ENCODE measurements at regions not wholly inside any gene's neighbourhood (a gene's known extent, or its start where the extent isn't known, plus 50 kb on each side); places are given as distances from the start of the nearest gene placed in this dataset.
"Not testable (repeated sequence)": the region's sequence is repeated elsewhere in the genome, so short reads cannot be mapped to it uniquely, and the experiment has no call there.

DNA sequence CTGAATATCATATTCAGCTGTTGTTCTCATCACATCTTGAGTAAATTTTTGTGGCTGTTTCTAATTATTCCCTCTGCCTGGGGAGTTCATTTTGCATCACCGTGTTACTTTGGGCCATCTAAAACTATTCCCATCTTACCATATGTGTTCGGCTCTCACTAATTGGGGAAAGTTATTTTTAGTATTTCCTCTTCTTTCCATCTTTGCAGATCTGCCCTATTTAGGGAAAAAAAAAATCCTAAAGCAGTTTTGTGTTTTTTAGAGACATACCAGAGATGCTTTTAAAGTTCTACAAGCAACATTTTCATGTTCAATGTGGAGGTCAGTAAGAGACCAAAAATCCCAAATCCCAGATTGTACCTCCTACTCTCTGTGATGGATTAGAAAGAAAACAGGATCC is 111.3 kb upstream of the NDUFV2 start:
- intact Hi-C loops (cut with DNase I): no loop called here
- Histone ChIP-seq H3K36me3 (no peaks in the 10 kb centered on the region), H3K27ac (replicated peaks in 1 of 4) (no peak overlapping the region), H3K27me3 (no peaks in the 10 kb centered on the region), H3K4me3 (no peak overlapping the region), H3K9me3 (no peaks in the 10 kb centered on the region), H3K4me1 (peaks cover 0 to 23% (median 11%) of the 10 kb centered on the region in 4 donors)
- 64% methylated on average over 2 of the region's 2 CpGs for WGBS
- DNase-seq (ENCODE audit: extremely low spot score): no peak
- no peak for TF ChIP-seq POLR2AphosphoS5 (IDR thresholded peaks at IDR 0.05)
- TF ChIP-seq EP300 (IDR thresholded peaks at IDR 0.05): no peak
- TF ChIP-seq, protein P1, sequence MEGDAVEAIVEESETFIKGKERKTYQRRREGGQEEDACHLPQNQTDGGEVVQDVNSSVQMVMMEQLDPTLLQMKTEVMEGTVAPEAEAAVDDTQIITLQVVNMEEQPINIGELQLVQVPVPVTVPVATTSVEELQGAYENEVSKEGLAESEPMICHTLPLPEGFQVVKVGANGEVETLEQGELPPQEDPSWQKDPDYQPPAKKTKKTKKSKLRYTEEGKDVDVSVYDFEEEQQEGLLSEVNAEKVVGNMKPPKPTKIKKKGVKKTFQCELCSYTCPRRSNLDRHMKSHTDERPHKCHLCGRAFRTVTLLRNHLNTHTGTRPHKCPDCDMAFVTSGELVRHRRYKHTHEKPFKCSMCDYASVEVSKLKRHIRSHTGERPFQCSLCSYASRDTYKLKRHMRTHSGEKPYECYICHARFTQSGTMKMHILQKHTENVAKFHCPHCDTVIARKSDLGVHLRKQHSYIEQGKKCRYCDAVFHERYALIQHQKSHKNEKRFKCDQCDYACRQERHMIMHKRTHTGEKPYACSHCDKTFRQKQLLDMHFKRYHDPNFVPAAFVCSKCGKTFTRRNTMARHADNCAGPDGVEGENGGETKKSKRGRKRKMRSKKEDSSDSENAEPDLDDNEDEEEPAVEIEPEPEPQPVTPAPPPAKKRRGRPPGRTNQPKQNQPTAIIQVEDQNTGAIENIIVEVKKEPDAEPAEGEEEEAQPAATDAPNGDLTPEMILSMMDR (IDR thresholded peaks at IDR 0.05): no peak
- no peak for TF ChIP-seq POLR2A (IDR thresholded peaks at IDR 0.05; ENCODE audit: low read depth)

DNA sequence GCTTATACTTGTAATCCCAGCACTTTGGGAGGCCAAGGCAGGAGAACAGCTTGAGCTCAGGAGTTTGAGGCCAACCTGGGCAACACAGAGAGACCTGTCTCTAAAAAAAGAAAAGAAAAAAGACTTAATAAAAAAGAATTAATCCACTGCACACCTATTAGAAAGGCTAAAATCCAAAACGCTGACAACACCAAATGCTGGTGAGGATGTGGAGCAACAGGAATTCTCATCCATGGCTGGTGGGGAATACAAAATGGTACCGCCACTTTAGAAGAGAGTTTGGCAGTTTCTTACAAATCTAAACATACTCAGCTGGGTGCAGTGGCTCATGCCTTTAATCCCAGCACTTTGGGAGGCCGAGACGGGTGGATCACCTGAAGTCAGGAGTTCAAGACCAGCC is 110.0 kb upstream of the NDUFV2 start:
- DNase-seq (ENCODE audit: extremely low spot score); H3K36me3 ChIP-seq; H3K4me3 ChIP-seq; H3K27ac ChIP-seq (replicated peaks in 1 of 4); H3K9me3 ChIP-seq; H3K27me3 ChIP-seq; intact Hi-C loops (cut with DNase I): not testable (repeated sequence)
- peaks cover 0 to 15% (median 7%) of the 10 kb centered on the region in 4 donors for H3K4me1 ChIP-seq
- 91% methylated on average over 4 of the region's 4 CpGs for WGBS

DNA sequence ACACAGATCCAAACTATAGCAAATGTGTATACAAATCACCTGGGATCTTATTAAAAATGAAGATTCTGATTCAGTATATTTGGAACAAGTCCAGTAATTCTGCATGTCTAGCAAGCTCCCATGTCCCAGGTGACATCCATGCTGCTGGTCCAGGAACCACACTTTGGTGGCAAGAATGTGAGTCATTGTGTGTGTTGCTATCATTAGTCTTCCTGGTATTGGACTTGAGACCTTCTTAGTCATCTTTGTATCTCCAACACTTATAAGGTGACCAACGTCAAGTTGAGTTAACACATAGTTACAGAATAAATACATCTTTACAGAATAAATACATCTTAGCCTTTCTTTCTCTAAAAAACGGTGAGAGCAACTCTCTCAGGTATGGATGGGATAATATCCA is 107.9 kb upstream of the NDUFV2 start:
- intact Hi-C loops (cut with DNase I): no loop called here
- WGBS: 42% methylated on average over 2 of the region's 2 CpGs
- TF ChIP-seq, protein P1 (IDR thresholded peaks at IDR 0.05): no peak
- TF ChIP-seq EP300 (IDR thresholded peaks at IDR 0.05) (no peak), POLR2AphosphoS5 (IDR thresholded peaks at IDR 0.05) (no peak), POLR2A (IDR thresholded peaks at IDR 0.05; ENCODE audit: low read depth) (no peak)
- DNase-seq (ENCODE audit: extremely low spot score): no peak
- Histone ChIP-seq H3K36me3 (no peaks in the 10 kb centered on the region), H3K4me3 (no peak overlapping the region), H3K27ac (replicated peaks in 1 of 4) (no peak overlapping the region), H3K4me1 (peaks cover 0 to 7% (median 0%) of the 10 kb centered on the region in 4 donors), H3K9me3 (peaks cover 0 to 4% (median 0%) of the 10 kb centered on the region in 4 donors), H3K27me3 (no peaks in the 10 kb centered on the region)

DNA sequence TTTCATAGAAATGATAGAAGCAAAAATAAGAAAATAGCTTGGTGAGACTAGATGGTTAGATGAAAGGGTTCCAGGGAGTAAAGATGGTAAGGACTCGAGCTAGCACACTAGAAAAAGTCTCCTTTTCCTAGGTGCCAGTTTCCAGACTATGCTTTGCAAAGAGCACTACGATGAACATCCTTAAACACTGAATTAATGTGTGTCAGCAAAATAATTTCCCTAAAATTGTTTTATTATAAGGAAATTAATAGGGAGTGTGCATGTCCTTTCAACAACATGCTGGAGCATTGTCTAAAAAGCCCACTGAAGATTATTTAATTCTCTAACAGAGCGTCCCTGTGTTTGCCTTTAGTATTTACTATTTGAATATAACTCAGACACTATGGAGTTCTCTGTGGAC is 107.4 kb upstream of the NDUFV2 start:
- 59% methylated on average over 3 of the region's 3 CpGs for WGBS
- TF ChIP-seq, protein P1 (IDR thresholded peaks at IDR 0.05): no peak
- TF ChIP-seq POLR2AphosphoS5 (IDR thresholded peaks at IDR 0.05) (no peak), EP300 (IDR thresholded peaks at IDR 0.05) (no peak), POLR2A (IDR thresholded peaks at IDR 0.05; ENCODE audit: low read depth) (no peak)
- intact Hi-C loops (cut with DNase I): no loop called here
- Histone ChIP-seq H3K36me3 (no peaks in the 10 kb centered on the region), H3K4me3 (no peak overlapping the region), H3K27ac (replicated peaks in 1 of 4) (no peak overlapping the region), H3K4me1 (peaks cover 0 to 7% (median 0%) of the 10 kb centered on the region in 4 donors), H3K9me3 (peaks cover 0 to 4% (median 0%) of the 10 kb centered on the region in 4 donors), H3K27me3 (no peaks in the 10 kb centered on the region)
- DNase-seq (ENCODE audit: extremely low spot score): no peak

DNA sequence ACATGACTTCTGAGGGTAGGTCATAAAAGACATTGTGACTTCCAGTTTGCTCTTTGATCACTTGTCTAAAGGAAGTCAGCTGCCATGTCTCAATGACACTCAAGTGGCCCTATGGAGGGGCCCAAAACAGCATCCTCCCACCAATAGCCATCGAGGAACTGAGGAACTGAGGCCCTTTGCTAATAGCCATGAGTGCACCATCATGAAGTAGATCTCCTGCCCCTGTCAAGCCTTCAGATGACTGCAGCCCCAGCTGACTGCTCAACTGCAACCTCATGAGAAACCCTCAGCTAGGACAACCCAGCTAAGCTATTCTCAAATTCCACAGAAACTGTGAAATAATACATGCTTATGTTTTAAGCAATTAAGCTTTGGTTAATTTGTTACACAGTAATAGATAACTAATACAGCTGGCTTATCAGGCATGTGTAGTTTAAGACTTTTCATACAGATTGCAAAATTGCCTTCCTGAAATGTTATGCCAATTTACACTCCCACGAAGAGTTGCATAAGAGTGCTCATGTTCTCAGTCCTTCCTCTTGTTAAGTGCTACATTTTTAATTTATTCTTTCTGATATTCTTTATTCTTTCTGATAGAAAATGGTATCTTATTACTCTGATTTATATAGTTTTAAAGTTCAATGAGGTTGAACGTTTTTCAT is 105.6 kb upstream of the NDUFV2 start:
- Histone ChIP-seq H3K27ac (replicated peaks in 1 of 4) (no peak overlapping the region), H3K4me3 (no peak overlapping the region), H3K36me3 (no peaks in the 10 kb centered on the region), H3K9me3 (peaks cover 0 to 4% (median 0%) of the 10 kb centered on the region in 4 donors), H3K27me3 (no peaks in the 10 kb centered on the region), H3K4me1 (peaks cover 0 to 9% (median 2%) of the 10 kb centered on the region in 4 donors)
- intact Hi-C loops (cut with DNase I): no loop called here
- no peak for DNase-seq (ENCODE audit: extremely low spot score)
- 84% methylated on average over 3 of the region's 3 CpGs for WGBS
- TF ChIP-seq EP300 (IDR thresholded peaks at IDR 0.05): no peak
- no peak for TF ChIP-seq POLR2A (IDR thresholded peaks at IDR 0.05; ENCODE audit: low read depth)
- TF ChIP-seq, protein P1 (IDR thresholded peaks at IDR 0.05): no peak
- no peak for TF ChIP-seq POLR2AphosphoS5 (IDR thresholded peaks at IDR 0.05)
